GM12878 (cell line): ENCODE measurements at regions not wholly inside any gene's neighbourhood (a gene's known extent, or its start where the extent isn't known, plus 50 kb on each side); places are given as distances from the start of the nearest gene placed in this dataset.

Experiments used
- ATAC-seq: fragments of 200-7000 bp; cut with Tn5 transposase; 3 replicates; pipeline ENCODE4 v1.9.1; 2020; ENCODE audit warnings: mild to moderate bottlenecking, moderate library complexity
- BruUV-seq: library from RNA; stranded (reverse); fragments of 400-500 nt; replicated peaks from 2 replicates; lab custom pipeline; 2021; lab: Mats Ljungman, UMichigan
- CTCF ChIA-PET: fragments of 300-600 bp; sonication (Branson Sonifier 250); formaldehyde crosslinking; extraction: SDS; loops from one replicate; lab custom pipeline; 2021; ENCODE audit warnings: inconsistent platforms; lab: Yijun Ruan, JAX
- POLR2A ChIA-PET: fragments of 350-600 bp; formaldehyde crosslinking; extraction: SDS; loops from one replicate; lab custom pipeline; 2021; ENCODE audit warnings: inconsistent platforms; lab: Charles Lee
- RAD21 ChIA-PET: fragments of 300-600 bp; sonication (Branson Sonifier 250); formaldehyde crosslinking; loops from one replicate; lab custom pipeline; 2023; ENCODE audit warnings: antibody characterized with exemption; ENCODE audit not compliant: unreplicated experiment; lab: Charles Lee
- SMC1A ChIA-PET: fragments of 300-600 bp; sonication (Branson Sonifier 250); formaldehyde crosslinking; loops from one replicate; lab custom pipeline; 2023; ENCODE audit not compliant: unreplicated experiment, uncharacterized antibody; lab: Charles Lee
- DNase-seq: peaks from one replicate; pipeline ENCODE4 v3.0.0-alpha.2; 2011; ENCODE audit warnings: low read depth, low spot score
- FAIRE-seq: peaks from 3 replicates; lab custom pipeline; 2011; peaks lifted over from hg19 to GRCh38; lab: Jason Lieb, UNC
- H2AFZ ChIP-seq: 2 replicates; pipeline ENCODE4 v1.6.0; 2011; ENCODE audit warnings: low read depth, low read length, control low read depth; ENCODE audit not compliant: control insufficient read depth
- H3K27ac ChIP-seq: 2 replicates; pipeline ENCODE4 v1.5.1; 2011; ENCODE audit warnings: control low read depth; ENCODE audit not compliant: control insufficient read depth, insufficient read depth
- H3K27me3 ChIP-seq, 2 experiments: replicated peaks in 1 of 2; 2 replicates each; pipeline versions ENCODE4 v1.6.0 to v1.6.1; 2011; ENCODE audit warnings: low read length in 1 of 2; ENCODE audit not compliant: control insufficient read depth in 2 of 2, insufficient read depth in 2 of 2
- H3K36me3 ChIP-seq, 2 experiments: 2 replicates each; pipeline ENCODE4 v1.5.1; 2011; ENCODE audit warnings: low read length in 1 of 2; ENCODE audit not compliant: control insufficient read depth in 2 of 2, insufficient read depth in 2 of 2
- H3K4me1 ChIP-seq: 2 replicates; pipeline ENCODE4 v1.6.1; 2011; ENCODE audit warnings: mild to moderate bottlenecking, low read length, moderate library complexity, mixed read lengths; ENCODE audit not compliant: control insufficient read depth, insufficient read depth
- H3K4me2 ChIP-seq: 2 replicates; pipeline ENCODE4 v1.6.0; 2011; ENCODE audit warnings: control low read depth; ENCODE audit not compliant: control insufficient read depth, insufficient read depth
- H3K4me3 ChIP-seq: fragments of 200-600 bp; sonication (generic); 2 replicates; pipeline ENCODE4 v1.5.1; 2016
- H3K79me2 ChIP-seq: 2 replicates; pipeline ENCODE4 v1.6.0; 2011; ENCODE audit warnings: low read length; ENCODE audit not compliant: control insufficient read depth, insufficient read depth
- H3K9ac ChIP-seq: 2 replicates; pipeline ENCODE4 v1.8.0; 2011; ENCODE audit warnings: low read length, control low read depth, mixed read lengths; ENCODE audit not compliant: control insufficient read depth, insufficient read depth
- H3K9me3 ChIP-seq: replicated peaks from 3 replicates; pipeline ENCODE4 v1.5.1; 2011; ENCODE audit warnings: mild to moderate bottlenecking, low read length; ENCODE audit not compliant: control insufficient read depth, insufficient read depth
- H4K20me1 ChIP-seq: 2 replicates; pipeline ENCODE4 v1.6.0; 2011; ENCODE audit not compliant: control insufficient read depth, insufficient read depth
- ATF3 ChIP-seq: IDR thresholded peaks from 2 replicates; pipeline ENCODE4 v1.6.1; 2011; ENCODE audit warnings: low read depth, mild to moderate bottlenecking, low read length, moderate library complexity, borderline replicate concordance; ENCODE audit errors: extremely low read depth
- BCL11A ChIP-seq: IDR thresholded peaks from 2 replicates; pipeline ENCODE4 v1.6.1; 2011; ENCODE audit warnings: low read depth, low read length
- CHD1 ChIP-seq: IDR thresholded peaks from 2 replicates; pipeline ENCODE4 v1.6.1; 2012; ENCODE audit warnings: low read depth, low read length, improper control_type of control experiment
- CTCF ChIP-seq, 3 experiments: IDR thresholded peaks in 2 of 3; conservative IDR thresholded peaks in 1 of 3; 2 replicates each; pipeline ENCODE4 v1.5.1; 2011; ENCODE audit warnings: low read depth in 3 of 3, low read length in 3 of 3, mild to moderate bottlenecking in 3 of 3, control low read depth in 2 of 3, moderate library complexity in 2 of 3, inconsistent platforms in 1 of 3, mixed read lengths in 1 of 3; ENCODE audit not compliant: control insufficient read depth in 2 of 3, insufficient read depth in 1 of 3; ENCODE audit errors: extremely low read depth in 1 of 3
- FOXK2 ChIP-seq: fragments of 450-650 bp; IDR thresholded peaks from 2 replicates; pipeline ENCODE4 v1.6.1; 2017; ENCODE audit warnings: mild to moderate bottlenecking, moderate library complexity
- IKZF1 ChIP-seq: fragments of 450-650 bp; conservative IDR thresholded peaks from 2 replicates; pipeline ENCODE4 v1.6.1; 2017; ENCODE audit warnings: antibody characterized with exemption, mild to moderate bottlenecking
- NFXL1 ChIP-seq: fragments of 450-650 bp; IDR thresholded peaks from 2 replicates; pipeline ENCODE4 v1.6.1; 2017; ENCODE audit warnings: antibody characterized with exemption, mild to moderate bottlenecking, borderline replicate concordance
- NR2C1 ChIP-seq: fragments of 450-650 bp; IDR thresholded peaks from 2 replicates; pipeline ENCODE4 v1.6.1; 2017; ENCODE audit warnings: antibody characterized with exemption, mild to moderate bottlenecking, moderate library complexity
- NR2C2 ChIP-seq: IDR thresholded peaks from 2 replicates; pipeline ENCODE4 v1.6.1; 2011; ENCODE audit warnings: borderline replicate concordance, low read depth; ENCODE audit not compliant: control insufficient read depth, insufficient read length
- PBX3 ChIP-seq: IDR thresholded peaks from 2 replicates; pipeline ENCODE4 v1.6.1; 2011; ENCODE audit warnings: mild to moderate bottlenecking, low read depth, low read length, moderate library complexity; ENCODE audit not compliant: insufficient replicate concordance
- PKNOX1 ChIP-seq: fragments of 450-650 bp; IDR thresholded peaks from 2 replicates; pipeline ENCODE4 v1.6.1; 2016; ENCODE audit warnings: mild to moderate bottlenecking
- RELB ChIP-seq: fragments of 450-650 bp; IDR thresholded peaks from 2 replicates; pipeline ENCODE4 v1.6.1; 2017; ENCODE audit warnings: low read depth, mild to moderate bottlenecking, moderate library complexity
- SUZ12 ChIP-seq: fragments of 200-600 bp; sonication (generic); IDR thresholded peaks from one replicate; pipeline ENCODE4 v1.6.1; 2018; ENCODE audit warnings: antibody characterized with exemption, mild to moderate bottlenecking; ENCODE audit not compliant: unreplicated experiment
- ZBTB4 ChIP-seq: fragments of 450-650 bp; formaldehyde crosslinking; IDR thresholded peaks from 2 replicates; pipeline ENCODE4 v1.4.0; 2022; ENCODE audit warnings: mild to moderate bottlenecking, moderate library complexity
- ZNF207 ChIP-seq: fragments of 450-650 bp; IDR thresholded peaks from 2 replicates; pipeline ENCODE4 v1.6.1; 2014; ENCODE audit warnings: antibody characterized with exemption, mild to moderate bottlenecking, borderline replicate concordance
- WGBS: methylation state at CpG from one replicate; pipeline ENCODE4 v1.1.6; 2016; ENCODE audit warnings: low lambda C conversion rate; ENCODE audit not compliant: insufficient replicate concordance, insufficient coverage; ENCODE audit errors: missing lambda C conversion rate; 5-methylcytosine and 5-hydroxymethylcytosine counted together
- in situ Hi-C: fragments of 300-500 bp; cut with MboI; formaldehyde crosslinking; loops from 9 replicates; pipeline ENCODE4 v1.14.3; 2018; ENCODE audit warnings: mixed read lengths
- intact Hi-C: fragments of 100-400 bp; cut with micrococcal nuclease; formaldehyde crosslinking; loops from one replicate; pipeline ENCODE4 v1.14.2; 2022; ENCODE audit not compliant: unreplicated experiment

- H3K79me2 ChIP-seq = no peaks in the 10 kb centered on the region
- ChIA-PET CTCF (no interaction called here), SMC1A (no interaction called here), POLR2A (no interaction called here), RAD21 (no interaction called here)
- H4K20me1 ChIP-seq = no peaks in the 10 kb centered on the region
- ATAC-seq (no peak), DNase-seq (no peak), FAIRE-seq (no peak)
- no peak overlapping the region for H3K27ac ChIP-seq
- H3K9me3 ChIP-seq = no peaks in the 10 kb centered on the region
- intact Hi-C loops = no loop called here
- H3K4me1 ChIP-seq = no peaks in the 10 kb centered on the region
- no peaks in the 10 kb centered on the region for H3K27me3 ChIP-seq
- WGBS = 16% methylated on average over 2 of the region's 2 CpGs
- BruUV-seq = no TSS peak
- no peak overlapping the region for H3K9ac ChIP-seq
- H3K36me3 ChIP-seq = no peaks in the 10 kb centered on the region
- H3K4me2 ChIP-seq = no peak overlapping the region
- in situ Hi-C loops = no loop called here
- no peak for TF ChIP-seq BCL11A
- TF ChIP-seq FOXK2 = no peak
- no peak for TF ChIP-seq CHD1
- no peak for TF ChIP-seq NR2C2
- TF ChIP-seq RELB = no peak
- TF ChIP-seq ATF3 = no peak
- no peak for TF ChIP-seq IKZF1
- no peak for TF ChIP-seq NR2C1
- TF ChIP-seq ZBTB4 (CRISPR knock-in tag) = no peak
- no peak for TF ChIP-seq PKNOX1
- TF ChIP-seq NFXL1 = no peak
- no peak for TF ChIP-seq SUZ12
- TF ChIP-seq PBX3 = no peak
- no peak for TF ChIP-seq ZNF207
- no peak for TF ChIP-seq CTCF (IDR thresholded peaks at IDR 0.05 in 2 of 3, conservative IDR thresholded peaks at IDR 0.05 in 1 of 3; ENCODE audit: control insufficient read depth in 2 of 3, extremely low read depth in 1 of 3, insufficient read depth in 1 of 3, low read depth in 3 of 3, low read length in 3 of 3)
- H3K4me3 ChIP-seq = no peak overlapping the region
- H2AFZ ChIP-seq = no peak overlapping the region
These were observed 106.1 kb upstream of the CDH9 start for GRCh38 chr5:27144456-27144855.
